GM04503 (cell line): ENCODE measurements at regions not wholly inside any gene's neighbourhood (a gene's known extent, or its start where the extent isn't known, plus 50 kb on each side); places are given as distances from the start of the nearest gene placed in this dataset.
"Not testable (repeated sequence)": the region's sequence is repeated elsewhere in the genome, so short reads cannot be mapped to it uniquely, and the experiment has no call there.

Experiments
- DNase-seq: peaks from one replicate; pipeline ENCODE4 v3.0.0-alpha.2; 2012; ENCODE audit warnings: low read depth

DNA sequence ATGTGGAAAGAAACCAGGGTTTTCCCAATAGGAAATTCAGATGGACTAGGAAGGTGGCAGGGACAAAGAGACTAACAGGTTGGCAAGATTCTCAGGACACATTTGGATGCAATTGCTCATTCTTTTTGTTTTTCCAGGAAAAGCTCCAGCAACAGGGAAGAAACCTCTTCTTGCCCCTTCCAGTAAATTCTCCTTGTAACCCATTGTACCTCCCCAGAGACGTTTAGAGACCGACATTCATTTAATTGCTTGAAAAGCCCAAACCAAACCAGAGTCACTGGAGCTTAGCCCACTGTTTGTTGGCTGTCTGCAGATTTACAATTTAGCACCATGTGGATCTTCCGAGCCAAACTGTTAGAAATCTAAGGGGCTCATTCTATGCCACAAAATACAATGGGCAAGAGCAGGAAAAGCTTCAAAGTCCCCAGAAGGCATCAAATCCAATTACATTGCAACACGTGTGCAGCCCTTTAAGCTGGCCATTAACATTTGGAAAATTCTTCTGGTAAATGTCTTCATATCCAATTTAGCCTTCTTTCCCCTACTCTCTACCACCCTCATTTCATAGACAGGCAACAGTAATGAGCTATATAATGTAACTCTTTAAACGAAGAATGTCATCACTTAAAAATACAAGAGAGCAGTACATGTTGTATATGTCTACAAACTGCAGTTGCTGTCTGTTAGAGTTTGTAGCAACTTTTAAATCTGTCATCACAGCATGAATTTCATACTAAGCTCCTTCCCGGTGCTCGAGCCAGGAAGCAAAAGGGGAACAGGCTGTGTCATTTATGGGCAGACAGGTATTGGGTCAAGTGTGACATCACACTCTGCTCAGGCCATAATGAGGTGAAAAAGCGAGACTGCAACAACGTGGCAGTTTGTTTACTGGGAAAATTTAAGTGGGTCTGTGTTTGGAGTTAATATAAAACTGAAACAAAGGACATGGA is 235.6 kb upstream of the HNRNPA3 start:
- DNase-seq: no peak

DNA sequence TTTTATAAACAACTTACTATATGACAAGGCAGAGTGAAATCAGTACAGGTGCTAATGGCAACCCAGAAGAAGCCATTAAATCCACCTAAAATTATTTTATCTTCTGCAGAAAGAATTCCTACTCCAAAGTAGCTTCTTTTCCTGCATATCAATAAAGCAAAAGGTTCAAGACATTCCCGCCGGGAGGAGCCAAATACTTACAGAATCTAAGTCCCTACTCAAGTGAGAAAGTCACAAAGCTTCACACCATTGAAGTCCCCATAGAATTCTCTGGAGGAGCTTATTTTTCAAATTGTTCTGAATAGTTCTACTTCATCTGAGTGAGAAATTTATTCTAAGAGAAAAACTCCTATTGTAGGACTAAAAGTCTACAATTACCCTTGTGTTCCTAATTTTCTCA is 233.7 kb upstream of the HNRNPA3 start:
- no peak for DNase-seq

DNA sequence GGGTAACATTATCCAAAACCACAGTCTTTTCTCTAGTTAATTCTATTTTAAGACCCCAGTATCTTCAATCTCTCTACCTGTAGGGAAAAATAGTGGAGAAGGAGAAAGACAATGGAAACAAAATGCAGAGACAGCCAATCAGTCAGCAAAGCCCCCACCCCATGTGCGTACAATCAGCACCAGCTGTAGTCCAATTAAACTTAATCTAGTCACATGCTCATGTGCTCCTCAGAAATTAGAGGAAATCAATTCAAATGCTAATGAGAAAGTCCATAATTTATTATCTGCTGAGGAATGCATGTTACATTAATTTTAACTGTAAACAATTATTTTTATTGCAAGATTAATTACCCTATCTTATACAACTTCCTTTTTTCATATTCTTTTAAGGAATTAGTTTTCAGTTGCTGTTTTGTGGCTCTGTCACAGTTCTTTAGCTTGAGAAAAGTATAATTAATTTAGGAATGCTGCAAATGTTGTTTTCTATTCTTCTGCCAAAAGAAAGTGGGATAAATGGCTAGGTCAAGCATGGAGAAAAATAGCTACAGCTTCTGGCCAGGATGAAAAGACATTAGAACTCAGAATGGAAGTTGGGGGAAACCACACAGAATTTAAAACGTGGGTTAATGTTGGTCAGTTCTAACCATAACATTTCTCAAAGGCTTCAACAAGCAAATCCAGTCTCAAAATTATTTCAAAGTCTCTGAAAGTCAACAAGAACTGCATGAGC is 232.4 kb upstream of the HNRNPA3 start:
- no peak for DNase-seq

DNA sequence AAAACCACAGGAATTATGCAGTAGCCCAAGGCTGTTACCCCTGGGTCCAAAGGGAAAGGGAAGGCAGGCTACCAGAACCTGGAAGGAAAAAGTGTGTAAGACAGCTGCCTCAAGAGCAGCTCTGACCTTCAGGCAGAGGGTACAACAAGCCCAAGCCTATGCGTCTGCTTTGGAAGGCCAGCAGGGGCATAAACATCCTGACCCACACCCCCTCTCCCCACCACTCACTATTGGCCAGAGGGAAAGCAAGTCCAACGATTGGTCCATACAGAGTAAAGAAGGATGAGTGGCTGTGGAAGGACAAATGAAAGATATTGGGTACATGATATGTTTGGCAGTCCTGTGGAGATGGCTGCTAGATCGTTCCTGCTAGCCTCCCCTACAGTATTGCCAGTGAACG is 227.6 kb upstream of the HNRNPA3 start:
- DNase-seq: no peak

DNA sequence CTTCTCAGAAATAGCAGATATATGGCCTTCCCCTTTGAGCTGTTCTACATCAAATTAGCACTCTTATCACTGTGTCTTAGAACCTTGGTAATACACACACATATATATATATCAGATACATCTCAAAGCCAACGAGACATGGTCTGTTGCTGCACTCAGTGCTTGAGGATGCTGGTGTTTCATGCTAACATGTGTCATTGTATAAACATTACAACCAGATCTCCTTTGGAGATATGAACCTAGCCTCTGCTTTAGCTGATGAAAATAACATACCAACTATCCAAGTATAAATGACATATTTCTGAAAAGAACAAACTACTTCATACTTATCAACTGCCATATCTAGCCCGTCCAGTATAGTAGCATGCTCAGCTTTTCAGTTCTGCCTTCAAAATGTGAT is 226.7 kb upstream of the HNRNPA3 start:
- no peak for DNase-seq

DNA sequence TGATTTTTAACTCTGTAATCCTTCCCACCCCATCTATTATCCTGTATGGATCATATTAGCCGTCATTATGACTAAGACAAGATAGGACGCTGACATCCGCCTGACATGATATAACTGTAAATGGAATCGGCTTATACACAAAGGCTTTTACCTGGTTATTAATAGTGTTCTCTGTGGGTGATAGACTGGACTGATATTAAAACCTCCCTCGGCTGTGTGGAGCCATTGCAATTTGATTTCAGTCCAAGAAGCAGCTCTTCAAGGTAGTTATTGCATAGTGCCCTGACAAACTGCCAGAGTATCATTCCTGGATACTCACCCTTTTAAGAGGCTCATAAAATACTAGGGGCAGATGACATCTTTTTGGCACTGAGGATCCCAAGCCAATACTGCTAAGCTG is 226.1 kb upstream of the HNRNPA3 start:
- no peak for DNase-seq

DNA sequence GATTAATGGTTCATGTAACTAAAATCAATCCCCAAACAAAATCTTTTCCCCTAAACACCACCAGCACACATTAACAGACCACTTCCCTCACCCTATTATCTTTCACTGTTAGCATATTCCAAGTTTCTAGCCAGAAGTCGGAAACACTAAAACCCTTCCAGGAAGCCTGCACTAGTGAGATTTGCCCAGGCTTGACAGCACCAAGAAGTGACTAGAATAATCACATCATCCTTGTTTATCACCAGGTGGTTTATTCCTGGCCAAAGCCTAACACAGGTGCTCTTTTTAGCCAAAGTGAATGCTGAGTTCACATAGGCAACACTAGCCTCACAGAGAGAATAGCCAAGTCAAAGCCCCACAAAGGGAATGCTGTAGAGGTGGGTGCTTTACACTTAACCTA is 221.2 kb upstream of the HNRNPA3 start:
- DNase-seq: no peak

DNA sequence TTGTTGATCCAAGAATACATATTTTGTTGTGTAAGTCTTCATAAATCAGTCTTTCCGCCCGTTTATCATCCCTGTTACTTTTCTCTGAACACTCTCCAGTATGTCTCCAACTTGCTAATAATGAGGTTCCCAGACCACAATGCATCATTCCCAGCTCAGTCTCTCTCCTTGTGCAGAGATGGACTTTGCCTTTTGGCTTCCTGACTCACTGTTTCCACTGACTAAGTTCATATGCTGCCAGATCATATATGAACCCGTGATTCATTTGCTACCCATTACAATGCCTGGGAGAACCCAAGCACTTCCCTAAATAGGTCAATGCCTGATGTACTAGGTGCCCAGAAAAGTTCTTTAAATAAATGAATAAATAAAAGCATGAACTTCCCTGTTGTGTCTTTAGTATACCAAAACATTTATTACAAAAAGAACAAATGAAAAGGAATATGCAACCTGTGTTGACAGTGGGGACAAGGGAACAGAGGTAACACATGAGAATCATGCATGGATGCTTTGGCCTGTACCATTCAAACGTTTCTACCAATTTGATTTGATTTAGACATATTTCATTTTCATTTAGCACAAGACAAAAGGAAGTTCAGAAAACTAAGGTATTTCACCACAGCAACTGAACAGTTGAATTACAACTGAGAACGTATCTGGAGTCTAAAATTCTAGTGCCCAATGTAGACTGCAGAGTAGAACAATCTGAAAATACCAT is 215.4 kb upstream of the HNRNPA3 start:
- DNase-seq: peak; percentile 25

DNA sequence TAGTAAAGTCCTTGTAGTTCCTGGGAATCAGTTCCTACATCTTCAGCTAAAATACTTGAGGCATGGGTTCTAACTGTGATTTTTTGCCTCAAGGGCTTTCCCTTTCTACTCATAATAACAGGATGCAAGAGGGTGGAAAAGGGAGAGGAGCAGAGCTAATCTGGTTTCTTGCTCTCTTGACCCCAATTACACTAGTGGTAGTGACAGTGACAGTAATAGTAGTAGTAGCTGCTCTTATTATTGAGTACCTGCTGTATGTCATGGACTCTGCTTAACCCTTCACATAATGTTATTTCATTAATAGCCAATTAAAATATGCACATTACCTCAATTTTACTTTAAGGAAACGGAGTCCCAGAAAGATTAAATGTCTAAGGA is 214.8 kb upstream of the HNRNPA3 start:
- no peak for DNase-seq

DNA sequence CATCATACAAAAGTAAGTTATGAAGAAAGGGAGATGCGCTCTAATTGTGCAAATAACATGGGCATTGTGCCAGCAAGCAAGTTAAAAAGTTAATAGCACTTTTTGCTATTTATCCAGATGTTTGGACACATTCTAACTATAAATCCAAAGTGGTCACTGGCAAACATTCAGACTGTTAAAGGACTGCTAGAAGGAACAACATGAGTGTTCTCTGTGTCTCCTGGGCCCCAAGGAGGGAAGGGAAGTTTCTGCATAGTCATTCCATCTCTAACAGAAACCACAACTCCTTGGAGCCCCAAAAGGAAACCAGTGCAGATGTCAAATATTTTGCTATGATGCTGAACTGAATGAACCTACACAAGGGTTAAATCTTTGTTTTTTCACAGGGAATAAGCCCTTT is 213.3 kb upstream of the HNRNPA3 start:
- no peak for DNase-seq

DNA sequence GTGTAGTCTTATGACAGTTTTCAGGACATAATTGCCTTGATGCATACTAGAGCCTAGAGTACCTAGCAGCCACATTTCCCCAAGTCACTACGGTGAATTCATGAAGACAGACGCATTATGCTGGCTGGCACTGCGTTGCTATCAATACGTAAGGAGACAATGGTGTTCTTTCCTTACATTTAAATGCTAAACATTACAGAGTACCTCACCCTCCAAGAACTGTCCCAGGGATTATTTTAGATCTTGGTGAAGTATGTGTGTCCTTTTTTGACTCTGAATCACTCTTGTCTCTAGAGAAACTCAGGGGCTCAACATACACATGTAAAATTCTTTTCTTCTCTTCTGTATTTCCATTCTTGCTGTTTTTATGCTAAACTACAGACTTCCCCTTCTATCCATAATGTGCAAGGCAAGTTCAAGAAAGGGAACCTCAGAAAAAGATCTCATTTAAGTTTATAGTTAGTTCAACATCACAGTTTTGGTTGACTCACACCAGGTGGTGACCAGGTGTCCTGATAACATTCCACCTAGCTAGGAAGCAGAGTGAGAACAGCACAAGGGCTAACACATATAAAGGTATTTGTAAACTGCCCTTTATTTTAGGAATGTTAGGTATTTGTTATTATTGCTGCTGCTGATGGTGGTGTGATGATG is 212.4 kb upstream of the HNRNPA3 start:
- no peak for DNase-seq

DNA sequence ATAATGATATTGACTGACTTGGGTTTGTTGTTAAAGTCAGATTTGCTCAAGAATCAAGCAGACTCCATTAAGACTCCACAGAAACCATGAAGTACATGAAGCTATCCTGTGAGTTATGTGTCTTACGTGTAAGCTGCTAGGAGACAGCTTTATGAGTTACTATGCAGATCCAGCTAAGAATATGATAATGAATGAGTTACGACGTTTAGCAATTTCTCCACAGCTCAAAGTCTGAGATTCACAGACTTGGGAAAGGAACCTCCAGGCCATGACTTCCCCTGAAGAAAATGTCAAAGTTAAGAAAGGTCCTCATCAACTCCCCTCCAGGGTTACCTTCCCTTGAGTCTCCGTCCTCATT is 211.9 kb upstream of the HNRNPA3 start:
- DNase-seq: no peak

DNA sequence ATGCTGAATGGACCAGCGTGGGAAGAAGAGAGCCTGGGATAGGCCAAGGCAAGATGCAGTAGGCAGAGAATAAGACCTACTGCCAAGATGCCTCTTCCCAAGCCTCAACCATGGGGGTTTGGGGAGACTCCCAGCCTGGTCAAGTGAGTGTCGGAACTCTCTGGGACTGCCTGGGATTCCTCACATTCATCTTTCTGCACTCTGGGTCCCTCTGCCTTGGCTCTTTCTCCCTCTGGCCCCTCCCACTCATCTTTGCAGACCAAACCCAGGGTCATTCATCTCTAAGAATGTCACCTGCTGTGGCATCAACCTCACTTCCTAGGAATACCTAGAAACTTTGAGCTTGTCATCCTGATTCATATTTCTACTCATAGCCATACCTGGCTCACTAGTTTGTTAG is 211.3 kb upstream of the HNRNPA3 start:
- DNase-seq: no peak

DNA sequence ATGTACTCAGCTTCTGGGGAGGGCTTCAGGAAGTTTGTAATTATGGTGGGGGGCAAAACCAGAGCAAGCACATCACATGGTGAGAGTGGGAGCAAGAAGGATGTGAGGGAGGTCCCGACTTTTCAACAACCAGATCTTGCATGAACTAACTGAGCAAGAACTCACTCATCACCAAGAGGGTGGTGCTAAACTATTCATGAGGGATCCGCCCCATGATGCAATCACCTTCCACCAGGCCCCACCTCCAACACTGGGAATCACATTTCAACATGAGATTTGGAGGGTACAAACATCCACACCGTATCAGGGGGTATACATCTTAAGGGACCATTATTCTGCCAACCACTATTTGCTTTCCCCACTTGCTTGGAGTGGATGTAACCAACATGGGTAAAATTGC is 209.6 kb upstream of the HNRNPA3 start:
- no peak for DNase-seq

DNA sequence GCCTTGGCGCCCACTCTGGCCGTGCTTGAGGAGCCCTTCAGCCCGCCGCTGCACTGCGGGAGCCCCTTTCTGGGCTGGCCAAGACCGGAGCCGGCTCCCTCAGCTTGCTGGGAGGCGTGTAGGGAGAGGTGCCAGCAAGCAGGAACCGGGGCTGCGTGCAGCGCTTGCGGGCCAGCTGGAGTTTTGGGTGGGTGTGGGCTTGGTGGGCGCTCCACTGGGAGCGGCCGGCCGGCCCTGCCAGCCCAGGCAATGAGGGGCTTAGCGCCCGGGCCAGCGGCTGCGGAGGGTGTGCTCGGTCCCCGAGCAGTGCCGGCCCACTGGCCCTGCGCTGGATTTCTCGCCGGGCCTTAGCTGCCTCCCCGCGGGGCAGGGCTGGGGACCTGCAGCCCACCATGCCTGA is 204.9 kb upstream of the HNRNPA3 start:
- DNase-seq: not testable (repeated sequence)

DNA sequence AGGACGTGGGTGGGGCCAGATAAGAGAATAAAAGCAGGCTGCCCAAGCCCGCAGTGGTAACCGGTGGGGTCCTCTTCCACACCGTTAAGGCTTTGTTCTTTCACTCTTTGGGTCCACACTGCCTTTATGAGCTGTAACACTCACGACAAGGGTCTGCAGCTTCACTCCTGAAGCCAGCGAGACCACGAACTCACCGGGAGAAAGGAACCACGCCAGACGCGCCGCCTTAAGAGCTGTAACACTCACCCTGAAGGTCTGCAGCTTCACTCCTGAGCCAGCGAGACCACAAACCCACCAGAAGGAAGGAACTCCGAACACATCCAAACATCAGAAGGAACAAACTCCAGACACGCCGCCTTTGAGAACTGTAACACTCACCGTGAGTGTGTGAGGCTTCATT is 203.9 kb upstream of the HNRNPA3 start:
- DNase-seq: not testable (repeated sequence)

DNA sequence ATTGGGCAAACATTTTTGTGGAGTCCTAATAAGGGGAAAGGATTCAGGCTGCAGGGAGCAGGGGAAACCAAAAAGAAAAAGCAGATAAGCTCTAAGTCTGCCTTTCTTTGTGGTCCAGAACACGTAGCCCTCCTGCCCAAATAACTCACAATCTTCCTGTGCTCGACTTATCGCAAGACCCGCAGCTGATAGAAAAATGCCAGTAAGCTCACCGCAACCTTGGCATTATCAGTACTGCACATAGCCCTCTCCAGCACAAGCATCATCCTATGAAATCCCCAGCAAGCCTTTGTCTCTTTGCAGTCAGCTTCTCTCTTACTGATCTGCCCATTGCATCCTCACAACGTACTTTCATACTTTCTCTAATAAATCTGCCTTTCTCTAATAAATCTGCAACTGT is 202.4 kb upstream of the HNRNPA3 start:
- no peak for DNase-seq

DNA sequence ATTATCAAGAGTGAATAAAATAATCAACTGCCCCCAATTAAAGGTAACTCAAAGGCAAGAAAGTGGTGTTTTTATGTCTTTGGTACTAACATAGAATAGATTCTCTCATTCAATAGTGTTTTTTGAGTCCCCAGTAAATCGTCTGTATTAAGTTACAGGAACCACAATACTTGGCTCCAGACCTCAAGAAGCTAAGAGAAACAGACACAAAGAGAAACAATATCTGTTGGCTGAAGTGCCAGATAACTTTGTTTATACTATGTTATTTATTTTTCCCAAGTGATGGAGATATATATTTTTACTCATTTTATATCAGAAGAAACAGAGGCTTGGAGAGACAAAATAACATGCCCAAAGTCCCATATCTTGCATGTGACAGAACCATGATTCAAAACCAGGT is 201.7 kb upstream of the HNRNPA3 start:
- DNase-seq: no peak

DNA sequence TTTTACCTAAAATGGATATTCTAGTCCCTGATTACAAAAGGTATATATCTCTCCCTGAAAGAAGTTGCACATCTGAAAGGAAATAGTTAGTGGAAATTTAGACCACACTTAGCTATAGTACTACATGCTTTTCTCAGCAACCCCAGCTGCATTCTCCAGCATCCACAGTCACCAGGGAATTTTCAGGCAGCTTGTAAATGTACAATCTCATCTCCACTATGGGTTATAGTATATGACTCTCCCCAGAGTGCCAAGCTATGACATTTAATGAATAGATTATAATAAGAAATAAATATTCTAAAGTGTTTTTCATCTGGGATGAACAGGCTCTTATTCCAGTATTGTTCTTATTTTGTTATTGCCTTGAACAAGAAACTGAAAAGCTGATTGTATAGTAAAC is 197.6 kb upstream of the HNRNPA3 start:
- no peak for DNase-seq

DNA sequence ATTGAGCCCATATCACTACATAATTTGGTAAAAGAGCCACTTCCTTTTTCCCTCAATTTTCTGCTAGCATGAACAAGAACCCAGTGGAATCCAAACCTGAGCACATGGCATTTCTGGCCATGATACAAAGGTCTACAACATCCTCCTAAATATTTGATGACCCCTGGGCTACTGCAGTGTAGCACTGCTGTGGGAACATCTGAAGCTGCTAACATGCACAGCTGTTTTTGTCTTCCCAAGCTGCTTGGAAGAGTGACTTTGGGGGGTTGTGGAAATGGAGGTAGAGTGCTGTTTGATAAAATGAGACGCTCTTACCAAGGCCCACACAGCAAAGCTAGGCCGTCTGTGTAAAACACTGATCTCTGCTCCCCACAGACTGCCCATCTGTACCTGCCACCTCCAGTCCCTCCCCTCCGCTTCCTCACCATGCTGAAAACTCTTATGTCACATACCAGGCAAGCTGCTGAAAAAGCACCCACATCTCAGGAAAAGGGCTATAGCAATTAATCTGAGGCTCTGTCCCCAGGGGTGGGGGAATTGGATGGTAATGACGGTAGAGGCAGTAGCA is 197.2 kb upstream of the HNRNPA3 start:
- no peak for DNase-seq

DNA sequence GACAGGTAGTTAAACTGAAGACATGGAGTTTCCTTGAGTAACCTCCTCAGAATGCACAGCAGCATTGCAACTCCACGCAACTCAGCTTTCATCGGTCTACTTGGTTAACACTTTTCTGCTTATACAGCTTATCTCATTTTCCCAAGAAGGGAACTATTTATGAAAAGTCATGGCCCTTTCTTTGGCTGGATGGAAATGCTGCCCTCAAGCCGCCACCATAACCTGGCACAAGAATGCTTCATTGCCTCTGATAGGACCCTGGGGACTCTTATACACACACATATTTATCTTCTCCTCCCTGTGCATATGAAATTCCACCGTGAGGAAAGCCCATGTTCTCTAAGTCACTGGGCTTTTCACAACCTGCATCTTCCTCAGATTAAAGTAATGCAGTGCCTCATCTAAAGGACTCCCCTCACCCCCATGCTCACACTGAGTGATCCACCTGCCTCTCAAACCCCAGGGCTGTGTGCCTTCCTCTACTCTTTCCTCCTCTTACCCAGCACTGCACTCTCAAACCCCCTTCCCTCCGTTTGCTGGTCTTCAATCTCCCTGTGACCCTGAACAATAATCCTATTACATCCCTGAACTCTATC is 192.0 kb upstream of the HNRNPA3 start:
- no peak for DNase-seq
